ENCODE measurements at regions not wholly inside any gene's neighbourhood (a gene's known extent, or its start where the extent isn't known, plus 50 kb on each side); places are given as distances from the start of the nearest gene placed in this dataset.

- H3K4me3 ChIP-seq (ENCODE audit: low read depth, low read length) = no peak overlapping the region
- no peak for DNase-seq (ENCODE audit: low read depth)
- ChIA-PET POLR2A (no interaction called here), CTCF (no interaction called here)
- H3K27me3 ChIP-seq (ENCODE audit: control insufficient read depth, insufficient read depth, low read length) = no peaks in the 10 kb centered on the region
- H3K36me3 ChIP-seq (ENCODE audit: control insufficient read depth, insufficient read depth, low read length) = no peaks in the 10 kb centered on the region
- TF ChIP-seq, protein P1, sequence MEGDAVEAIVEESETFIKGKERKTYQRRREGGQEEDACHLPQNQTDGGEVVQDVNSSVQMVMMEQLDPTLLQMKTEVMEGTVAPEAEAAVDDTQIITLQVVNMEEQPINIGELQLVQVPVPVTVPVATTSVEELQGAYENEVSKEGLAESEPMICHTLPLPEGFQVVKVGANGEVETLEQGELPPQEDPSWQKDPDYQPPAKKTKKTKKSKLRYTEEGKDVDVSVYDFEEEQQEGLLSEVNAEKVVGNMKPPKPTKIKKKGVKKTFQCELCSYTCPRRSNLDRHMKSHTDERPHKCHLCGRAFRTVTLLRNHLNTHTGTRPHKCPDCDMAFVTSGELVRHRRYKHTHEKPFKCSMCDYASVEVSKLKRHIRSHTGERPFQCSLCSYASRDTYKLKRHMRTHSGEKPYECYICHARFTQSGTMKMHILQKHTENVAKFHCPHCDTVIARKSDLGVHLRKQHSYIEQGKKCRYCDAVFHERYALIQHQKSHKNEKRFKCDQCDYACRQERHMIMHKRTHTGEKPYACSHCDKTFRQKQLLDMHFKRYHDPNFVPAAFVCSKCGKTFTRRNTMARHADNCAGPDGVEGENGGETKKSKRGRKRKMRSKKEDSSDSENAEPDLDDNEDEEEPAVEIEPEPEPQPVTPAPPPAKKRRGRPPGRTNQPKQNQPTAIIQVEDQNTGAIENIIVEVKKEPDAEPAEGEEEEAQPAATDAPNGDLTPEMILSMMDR (IDR thresholded peaks at IDR 0.05; ENCODE audit: insufficient read depth, low read depth, low read length) = no peak
These were observed 291.9 kb upstream of the GRM7 start for GRCh38 chr3:6568999-6569493.

DNA sequence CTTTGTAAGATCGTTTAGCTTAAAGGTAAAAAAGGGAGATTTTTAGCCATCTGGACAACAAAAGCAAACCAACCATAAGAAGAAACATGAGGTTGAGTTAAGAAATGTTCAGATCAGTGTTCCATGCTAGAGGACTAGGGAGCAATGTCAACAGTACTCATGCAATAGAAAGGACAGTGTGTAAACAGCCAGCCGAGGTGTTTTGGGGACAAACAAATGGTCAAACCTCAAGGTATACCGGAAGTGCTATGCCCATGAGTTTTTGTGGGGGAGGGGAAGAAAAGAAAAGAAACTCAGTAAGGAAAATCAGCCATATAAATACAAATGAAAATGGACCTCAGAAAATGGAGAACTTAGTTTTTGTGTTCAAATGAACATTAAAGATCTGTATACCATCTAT, 289.5 kb upstream of the GRM7 start:
- Histone ChIP-seq H3K36me3 (ENCODE audit: control insufficient read depth, insufficient read depth, low read length) (no peaks in the 10 kb centered on the region), H3K27me3 (ENCODE audit: control insufficient read depth, insufficient read depth, low read length) (no peaks in the 10 kb centered on the region), H3K4me3 (ENCODE audit: low read depth, low read length) (no peak overlapping the region)
- TF ChIP-seq, protein P1 (IDR thresholded peaks at IDR 0.05; ENCODE audit: insufficient read depth, low read depth, low read length) = no peak
- POLR2A ChIA-PET = no interaction called here
- DNase-seq (ENCODE audit: low read depth) = no peak
- CTCF ChIA-PET = no interaction called here

DNA sequence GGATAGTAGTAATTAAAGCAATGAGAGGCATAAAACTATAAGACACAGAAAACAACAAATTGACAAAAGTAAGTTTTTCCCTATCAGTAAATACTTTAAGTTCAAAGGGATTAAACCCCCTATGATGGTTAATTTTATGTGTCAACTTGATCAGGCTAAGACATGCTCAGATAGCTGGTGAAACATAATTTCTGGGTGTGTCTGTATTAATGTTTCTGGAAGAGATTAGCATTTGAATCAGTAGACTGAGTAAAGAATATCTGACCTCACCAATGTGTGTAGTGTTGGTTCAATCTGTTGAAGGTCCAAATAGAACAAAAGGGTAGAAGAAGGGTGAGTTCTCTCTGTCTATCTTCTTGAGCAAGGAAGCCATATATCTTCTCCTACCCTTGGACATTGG, 283.3 kb upstream of the GRM7 start:
- CTCF ChIA-PET = no interaction called here
- POLR2A ChIA-PET = no interaction called here
- H3K4me3 ChIP-seq (ENCODE audit: low read depth, low read length) = no peak overlapping the region
- no peaks in the 10 kb centered on the region for H3K36me3 ChIP-seq (ENCODE audit: control insufficient read depth, insufficient read depth, low read length)
- TF ChIP-seq, protein P1 (IDR thresholded peaks at IDR 0.05; ENCODE audit: insufficient read depth, low read depth, low read length) = no peak
- no peak for DNase-seq (ENCODE audit: low read depth)
- no peaks in the 10 kb centered on the region for H3K27me3 ChIP-seq (ENCODE audit: control insufficient read depth, insufficient read depth, low read length)

DNA sequence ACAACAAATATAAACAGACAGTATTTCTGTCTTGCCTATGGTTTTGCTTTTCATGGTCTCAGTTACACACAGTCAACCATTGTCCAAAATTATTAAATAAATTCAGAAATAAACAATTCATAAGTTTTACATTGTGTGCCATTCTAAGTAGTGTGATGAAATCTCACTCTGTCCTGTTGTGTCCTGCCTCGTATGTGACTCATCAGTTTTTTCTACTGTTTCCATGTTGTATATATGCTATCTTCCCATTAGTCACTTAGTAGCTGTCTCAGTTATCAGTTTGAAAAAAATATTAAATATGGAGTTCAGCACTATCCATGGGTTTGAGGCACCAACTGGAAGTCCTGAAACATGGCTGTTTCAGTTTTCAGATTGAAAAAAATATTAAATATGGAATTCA, 282.4 kb upstream of the GRM7 start:
- H3K4me3 ChIP-seq (ENCODE audit: low read depth, low read length) = no peak overlapping the region
- ChIA-PET POLR2A (no interaction called here), CTCF (no interaction called here)
- H3K36me3 ChIP-seq (ENCODE audit: control insufficient read depth, insufficient read depth, low read length) = no peaks in the 10 kb centered on the region
- TF ChIP-seq, protein P1 (IDR thresholded peaks at IDR 0.05; ENCODE audit: insufficient read depth, low read depth, low read length) = no peak
- DNase-seq (ENCODE audit: low read depth) = no peak
- H3K27me3 ChIP-seq (ENCODE audit: control insufficient read depth, insufficient read depth, low read length) = no peaks in the 10 kb centered on the region

DNA sequence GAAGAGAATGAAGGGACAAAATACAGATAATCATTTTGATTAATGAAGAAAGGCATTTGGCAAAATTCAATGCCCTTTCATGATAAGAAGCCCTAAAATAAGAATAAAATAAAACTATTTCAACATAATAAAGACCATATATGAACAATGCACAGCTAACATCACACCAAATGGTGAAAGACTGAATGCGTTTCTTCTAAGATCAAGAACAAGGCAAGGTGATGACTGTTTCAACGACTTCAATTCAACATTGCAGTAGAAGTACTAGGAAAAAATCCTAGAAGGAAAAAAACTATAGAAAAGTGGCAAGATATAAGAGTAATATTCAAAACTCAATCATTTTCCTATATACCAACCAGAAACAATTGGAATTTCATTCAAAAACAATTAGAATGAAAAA, 280.1 kb upstream of the GRM7 start:
- Histone ChIP-seq H3K4me3 (ENCODE audit: low read depth, low read length) (no peak overlapping the region), H3K36me3 (ENCODE audit: control insufficient read depth, insufficient read depth, low read length) (no peaks in the 10 kb centered on the region), H3K27me3 (ENCODE audit: control insufficient read depth, insufficient read depth, low read length) (no peaks in the 10 kb centered on the region)
- ChIA-PET POLR2A (no interaction called here), CTCF (no interaction called here)
- TF ChIP-seq, protein P1 (IDR thresholded peaks at IDR 0.05; ENCODE audit: insufficient read depth, low read depth, low read length) = no peak
- no peak for DNase-seq (ENCODE audit: low read depth)

Measured in BJ (cell line).